AG09309 (cell line): ENCODE measurements at regions not wholly inside any gene's neighbourhood (a gene's known extent, or its start where the extent isn't known, plus 50 kb on each side); places are given as distances from the start of the nearest gene placed in this dataset.

Experiments
- DNase-seq: peaks from one replicate; pipeline ENCODE4 v3.0.0-alpha.2; 2010; ENCODE audit warnings: low read depth
- H3K4me3 ChIP-seq: 2 replicates; pipeline ENCODE4 v1.5.1; 2011; ENCODE audit warnings: mild to moderate bottlenecking, low read depth, low read length, moderate library complexity; ENCODE audit not compliant: control insufficient read depth
- CTCF ChIP-seq: IDR thresholded peaks from 2 replicates; pipeline ENCODE4 v1.5.1; 2011; ENCODE audit warnings: mild to moderate bottlenecking, low read depth, low read length, inconsistent platforms; ENCODE audit not compliant: insufficient read depth, control insufficient read depth; ENCODE audit errors: missing control alignments

GRCh38 chr16:60013076-60013475 lies 1279.0 kb upstream of the GOT2 start:
- no peak for DNase-seq
- no peak for TF ChIP-seq CTCF
- no peak overlapping the region for H3K4me3 ChIP-seq

- no peak for DNase-seq
- H3K4me3 ChIP-seq, result no peak overlapping the region
- TF ChIP-seq CTCF, result no peak
These were observed 1267.4 kb upstream of the GOT2 start for GRCh38 chr16:60001523-60001922.

GRCh38 chr16:59997706-59998105 lies 1263.6 kb upstream of the GOT2 start:
- H3K4me3 ChIP-seq, result no peak overlapping the region
- no peak for DNase-seq
- TF ChIP-seq CTCF, result no peak

GRCh38 chr16:59993101-59993500 lies 1259.0 kb upstream of the GOT2 start:
- DNase-seq, result no peak
- no peak for TF ChIP-seq CTCF
- H3K4me3 ChIP-seq, result no peak overlapping the region

GRCh38 chr16:59991171-59991570 lies 1257.1 kb upstream of the GOT2 start:
- no peak overlapping the region for H3K4me3 ChIP-seq
- no peak for TF ChIP-seq CTCF
- DNase-seq, result no peak

- no peak for TF ChIP-seq CTCF
- no peak for DNase-seq
These were observed 1254.5 kb upstream of the GOT2 start for GRCh38 chr16:59988591-59988990.

GRCh38 chr16:59975953-59976352 lies 1241.8 kb upstream of the GOT2 start:
- no peak for TF ChIP-seq CTCF
- DNase-seq, result no peak
- H3K4me3 ChIP-seq, result no peak overlapping the region

More at GRCh38 chr16:59988591-59988990, 1254.5 kb upstream of the GOT2 start:
- H3K4me3 ChIP-seq, result no peak overlapping the region
